KOPT-K1 (cell line): ENCODE measurements at regions not wholly inside any gene's neighbourhood (a gene's known extent, or its start where the extent isn't known, plus 50 kb on each side); places are given as distances from the start of the nearest gene placed in this dataset.

ENCODE experiments used
- H3K27ac ChIP-seq: fragments of 200-600 bp; sonication (generic); 2 replicates; pipeline ENCODE4 v1.5.1; 2016; ENCODE audit warnings: antibody characterized with exemption, mild to moderate bottlenecking, low read depth, low read length; ENCODE audit not compliant: poor library complexity, severe bottlenecking
- H3K36me3 ChIP-seq: fragments of 200-600 bp; sonication (generic); 2 replicates; pipeline ENCODE4 v1.5.1; 2017; ENCODE audit warnings: antibody characterized with exemption, mild to moderate bottlenecking, low read length, moderate library complexity; ENCODE audit not compliant: insufficient read depth
- H3K9me3 ChIP-seq: fragments of 200-600 bp; sonication (generic); 2 replicates; pipeline ENCODE4 v1.5.1; 2017; ENCODE audit warnings: antibody characterized with exemption, low read length, mild to moderate bottlenecking; ENCODE audit not compliant: insufficient read depth, poor library complexity, severe bottlenecking

DNA sequence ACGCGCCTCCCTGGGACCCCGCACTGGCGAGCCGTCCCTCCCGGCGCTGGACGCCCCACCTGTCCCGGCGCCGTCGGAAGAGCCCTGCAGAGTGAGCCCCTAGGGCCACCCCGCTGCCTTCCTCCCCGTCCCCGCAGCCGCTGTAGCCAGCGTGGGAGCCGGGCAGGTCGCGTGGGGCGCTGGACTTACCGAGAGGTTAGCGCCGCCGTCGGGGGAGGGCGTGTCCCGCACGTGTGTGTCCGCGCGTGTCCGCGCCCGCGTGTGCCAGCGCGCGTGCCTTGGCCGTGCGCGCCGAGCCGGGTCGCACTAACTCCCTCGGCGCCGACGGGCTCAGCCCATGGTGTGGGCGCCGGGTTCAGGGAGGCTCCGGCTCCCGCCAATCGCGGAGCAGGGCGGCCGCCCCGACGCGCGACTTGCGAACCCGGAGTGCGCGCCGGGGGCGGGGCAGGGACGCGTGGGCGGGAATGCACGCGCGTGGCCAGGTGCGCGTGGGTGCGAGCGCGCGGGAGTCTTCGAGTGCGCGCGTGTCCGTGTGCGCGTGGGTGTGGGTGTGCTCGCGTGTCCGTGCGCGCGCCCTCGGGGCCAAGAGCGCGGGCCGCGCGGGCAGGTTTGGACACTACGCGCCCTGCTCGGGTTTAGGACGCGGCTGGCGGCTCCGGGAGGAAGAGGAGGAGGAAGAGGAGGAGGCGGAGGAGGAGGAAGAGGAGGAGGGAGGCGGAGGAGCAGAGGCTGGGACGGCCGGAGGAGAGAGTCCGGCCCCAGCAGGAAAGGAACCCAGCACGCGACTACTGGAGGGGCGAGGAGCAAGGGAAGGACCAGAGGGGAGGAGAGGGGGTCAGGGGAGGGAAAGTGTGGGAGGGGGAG, 145.2 kb upstream of the ETS2 start:
- H3K9me3 ChIP-seq, result no peaks in the 10 kb centered on the region
- no peaks in the 10 kb centered on the region for H3K36me3 ChIP-seq
- H3K27ac ChIP-seq, result no peak overlapping the region

DNA sequence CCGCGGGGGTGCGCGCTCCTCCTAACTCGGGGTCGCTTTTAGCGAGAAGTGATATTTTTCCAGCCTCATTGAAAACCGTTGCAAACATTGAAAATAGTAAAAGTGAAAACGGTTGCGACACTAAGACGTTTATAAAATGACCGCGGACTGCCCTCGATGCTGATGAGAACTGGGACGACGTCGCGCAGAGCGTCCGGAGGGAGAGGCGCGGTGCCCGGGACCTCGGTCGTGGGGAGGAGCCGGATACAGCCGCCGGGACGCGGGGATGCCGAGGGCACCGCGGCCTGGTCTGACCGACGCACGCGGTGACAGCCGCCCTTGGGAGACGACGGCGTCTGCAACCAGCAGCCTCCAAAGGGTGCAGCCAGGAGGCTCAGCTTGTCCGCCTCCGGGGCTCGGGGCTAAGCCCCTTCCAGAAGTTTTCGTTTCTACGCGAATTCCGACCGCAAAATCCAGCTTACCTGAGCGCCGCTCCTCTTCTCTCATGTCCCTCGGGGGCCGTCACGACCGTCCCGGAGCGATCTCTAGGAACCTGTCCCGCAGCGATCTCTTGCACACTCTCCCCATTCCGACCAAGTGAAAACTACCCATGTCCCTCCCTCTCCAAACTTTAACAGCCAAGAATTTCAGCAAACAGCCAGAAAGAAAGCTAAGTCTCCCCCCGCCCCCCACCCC, 144.4 kb upstream of the ETS2 start:
- H3K9me3 ChIP-seq, result no peaks in the 10 kb centered on the region
- H3K27ac ChIP-seq, result no peak overlapping the region
- H3K36me3 ChIP-seq, result no peaks in the 10 kb centered on the region

DNA sequence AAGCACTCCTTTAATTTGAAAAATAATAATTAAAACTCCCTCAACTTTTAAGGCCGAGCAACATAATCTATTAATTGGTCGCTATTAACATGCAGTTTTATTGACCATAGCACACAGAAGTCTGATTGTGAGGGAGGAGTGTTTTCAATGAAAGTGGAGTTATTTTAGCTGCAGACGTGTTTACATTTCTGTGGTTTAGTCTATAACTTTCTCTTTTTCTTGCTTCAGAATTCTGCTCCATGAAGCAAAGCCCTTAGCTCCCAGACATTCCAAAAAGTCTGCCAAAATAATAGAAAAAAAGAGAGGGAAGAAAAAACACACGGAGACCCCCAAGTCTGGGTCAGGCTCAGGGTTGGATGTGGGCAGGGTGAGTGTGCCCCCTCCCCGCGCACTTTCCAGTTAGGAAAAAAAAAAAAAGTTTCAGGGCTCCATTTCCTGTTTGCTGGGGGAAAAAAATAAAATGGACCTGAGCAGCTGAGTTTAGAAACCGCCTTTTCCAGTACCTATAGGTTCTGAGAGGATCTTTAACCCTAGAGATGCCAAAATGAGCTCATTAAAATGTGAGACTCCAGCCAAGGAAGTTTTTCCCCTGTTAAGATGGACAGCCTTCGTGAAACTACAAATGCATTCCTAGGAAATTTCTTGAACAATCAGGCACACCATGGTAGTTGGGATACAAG, 143.7 kb upstream of the ETS2 start:
- H3K27ac ChIP-seq, result no peak overlapping the region
- H3K36me3 ChIP-seq, result no peaks in the 10 kb centered on the region
- no peaks in the 10 kb centered on the region for H3K9me3 ChIP-seq

GRCh38 chr21:38663282-38663681, 142.4 kb upstream of the ETS2 start:
- H3K36me3 ChIP-seq, result no peaks in the 10 kb centered on the region
- H3K27ac ChIP-seq, result no peak overlapping the region

DNA sequence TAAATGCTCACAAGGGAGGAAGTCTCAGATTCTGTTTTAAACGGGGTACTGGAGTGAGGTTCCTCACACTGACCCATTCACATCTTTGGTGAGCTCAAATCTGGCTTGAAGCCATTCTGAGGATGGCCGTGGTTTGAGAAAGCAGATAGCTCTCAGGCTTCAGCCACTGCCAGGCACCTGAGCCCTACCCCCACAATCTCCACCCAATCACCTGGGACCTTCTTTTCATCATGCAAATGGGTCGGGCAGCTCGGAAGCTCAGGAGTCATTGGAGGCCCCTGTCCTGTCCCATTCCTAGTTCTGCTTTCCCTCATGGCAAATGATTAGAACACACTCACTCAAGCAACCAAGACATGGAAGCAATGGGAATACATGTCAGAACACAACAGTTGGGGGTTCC, 141.4 kb upstream of the ETS2 start:
- Histone ChIP-seq H3K9me3 (no peaks in the 10 kb centered on the region), H3K36me3 (no peaks in the 10 kb centered on the region), H3K27ac (no peak overlapping the region)

More at GRCh38 chr21:38663282-38663681, 142.4 kb upstream of the ETS2 start:
- H3K9me3 ChIP-seq, result no peaks in the 10 kb centered on the region

GRCh38 chr21:38664841-38665240, 140.9 kb upstream of the ETS2 start:
- H3K27ac ChIP-seq, result no peak overlapping the region
- H3K36me3 ChIP-seq, result no peaks in the 10 kb centered on the region
- no peaks in the 10 kb centered on the region for H3K9me3 ChIP-seq

GRCh38 chr21:38667291-38667870, 138.3 kb upstream of the ETS2 start:
- H3K9me3 ChIP-seq, result no peaks in the 10 kb centered on the region
- no peak overlapping the region for H3K27ac ChIP-seq

GRCh38 chr21:38668067-38668466, 137.7 kb upstream of the ETS2 start:
- Histone ChIP-seq H3K27ac (no peak overlapping the region), H3K9me3 (no peaks in the 10 kb centered on the region), H3K36me3 (no peaks in the 10 kb centered on the region)

More at GRCh38 chr21:38667291-38667870, 138.3 kb upstream of the ETS2 start:
- H3K36me3 ChIP-seq, result no peaks in the 10 kb centered on the region

DNA sequence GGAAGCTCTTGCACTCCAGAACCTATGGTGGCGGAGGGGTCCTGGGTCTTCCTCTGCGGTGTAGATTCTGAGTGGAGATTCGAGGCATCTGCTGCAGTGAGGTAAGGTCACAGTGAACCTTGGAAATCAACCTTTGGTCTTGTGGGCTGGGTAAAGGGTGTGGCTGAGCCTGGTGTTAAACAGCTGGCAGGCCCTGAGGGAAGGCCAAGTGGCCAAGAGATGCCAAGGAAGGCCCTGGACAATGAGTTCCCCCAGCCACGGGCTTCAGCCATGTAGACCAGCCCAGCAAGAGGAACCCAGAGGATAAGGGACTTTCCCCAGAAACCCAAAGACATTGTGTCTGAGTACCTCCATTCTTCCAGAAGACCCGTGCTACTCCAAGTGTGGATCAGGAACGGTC, 137.2 kb upstream of the ETS2 start:
- Histone ChIP-seq H3K27ac (no peak overlapping the region), H3K36me3 (no peaks in the 10 kb centered on the region), H3K9me3 (no peaks in the 10 kb centered on the region)

GRCh38 chr21:38669186-38669585, 136.5 kb upstream of the ETS2 start:
- Histone ChIP-seq H3K36me3 (no peaks in the 10 kb centered on the region), H3K9me3 (no peaks in the 10 kb centered on the region), H3K27ac (no peak overlapping the region)

DNA sequence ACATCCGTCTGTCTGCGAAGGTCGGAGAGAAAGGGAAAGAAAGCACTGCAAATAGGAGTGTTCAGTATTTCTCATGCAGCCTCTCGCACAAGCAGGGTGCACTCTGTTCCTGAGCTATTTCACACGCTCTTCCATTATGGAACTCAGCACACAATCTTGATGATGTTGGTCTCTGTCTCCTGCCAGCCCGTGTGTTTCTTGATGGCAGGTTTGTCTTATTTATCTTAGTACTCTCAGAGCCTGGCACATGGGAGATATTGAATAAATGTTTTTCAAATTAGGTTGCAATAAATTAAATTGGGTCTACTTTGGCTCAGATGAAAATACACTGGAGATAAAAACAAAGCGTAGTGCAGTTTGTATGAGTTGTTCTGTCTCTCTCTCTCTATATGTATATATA, 134.9 kb upstream of the ETS2 start:
- Histone ChIP-seq H3K27ac (no peak overlapping the region), H3K9me3 (no peaks in the 10 kb centered on the region), H3K36me3 (no peaks in the 10 kb centered on the region)

- H3K36me3 ChIP-seq, result no peaks in the 10 kb centered on the region
- H3K9me3 ChIP-seq, result no peaks in the 10 kb centered on the region
- no peak overlapping the region for H3K27ac ChIP-seq
Observed at GRCh38 chr21:38671773-38672172, 134.0 kb upstream of the ETS2 start.

GRCh38 chr21:38675182-38675824, 130.4 kb upstream of the ETS2 start:
- no peak overlapping the region for H3K27ac ChIP-seq
- no peaks in the 10 kb centered on the region for H3K9me3 ChIP-seq
- no peaks in the 10 kb centered on the region for H3K36me3 ChIP-seq

- Histone ChIP-seq H3K9me3 (no peaks in the 10 kb centered on the region), H3K36me3 (no peaks in the 10 kb centered on the region), H3K27ac (no peak overlapping the region)
Observed at GRCh38 chr21:38678827-38679226, 126.9 kb upstream of the ETS2 start.

GRCh38 chr21:38679534-38679933, 126.2 kb upstream of the ETS2 start:
- no peaks in the 10 kb centered on the region for H3K36me3 ChIP-seq
- H3K27ac ChIP-seq, result no peak overlapping the region
- H3K9me3 ChIP-seq, result no peaks in the 10 kb centered on the region
